22Rv1 (cell line): ENCODE measurements at regions not wholly inside any gene's neighbourhood (a gene's known extent, or its start where the extent isn't known, plus 50 kb on each side); places are given as distances from the start of the nearest gene placed in this dataset.

Source experiments
- H3K27ac ChIP-seq: fragments of 450-650 bp; 2 replicates; pipeline ENCODE4 v1.5.1; 2017
- ZFX ChIP-seq: fragments of 450-650 bp; IDR thresholded peaks from 2 replicates; pipeline ENCODE4 v1.6.1; 2017; ENCODE audit warnings: antibody characterized with exemption, borderline replicate concordance
- TF ChIP-seq, protein P1 (sequence below): fragments of 450-650 bp; IDR thresholded peaks from 2 replicates; pipeline ENCODE4 v1.5.1; 2017; ENCODE audit warnings: mild to moderate bottlenecking

DNA sequence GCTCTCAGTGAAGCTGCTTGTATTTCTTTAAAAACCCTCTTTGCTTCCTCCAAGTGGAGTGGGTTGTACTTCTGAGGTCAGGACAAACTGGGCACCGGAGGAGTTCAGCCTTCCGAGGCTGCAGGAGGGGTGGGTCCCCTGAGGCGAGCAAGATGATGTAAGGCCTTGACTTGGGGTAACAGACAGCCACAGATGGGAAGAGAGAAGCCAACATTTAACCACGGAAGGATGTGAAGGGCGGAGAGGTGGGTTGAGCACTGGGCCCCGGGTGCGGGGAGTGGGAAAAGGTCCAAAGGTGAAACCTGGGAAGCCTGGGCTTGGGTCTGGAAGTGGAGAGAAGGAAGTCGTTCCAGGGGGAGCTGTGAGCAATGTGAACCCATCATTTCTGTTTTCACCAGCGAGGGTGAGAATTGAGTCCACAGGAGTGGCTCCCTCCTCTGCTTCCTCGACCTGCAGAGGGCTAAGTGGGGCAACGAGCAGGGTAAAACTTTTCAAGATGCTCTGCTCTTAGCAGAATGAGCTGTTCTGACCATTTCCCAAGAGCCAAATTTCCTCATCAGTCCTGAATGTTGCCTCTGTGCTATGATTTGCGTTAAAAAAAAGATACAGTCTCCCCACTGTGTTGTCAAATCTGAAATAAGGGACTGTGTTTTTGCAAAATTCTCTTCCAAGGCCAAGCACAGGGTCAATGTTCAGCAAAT is 137.7 kb upstream of the CRHR1 start:
- H3K27ac ChIP-seq: no peak overlapping the region
- TF ChIP-seq ZFX: no peak
- TF ChIP-seq, protein P1, sequence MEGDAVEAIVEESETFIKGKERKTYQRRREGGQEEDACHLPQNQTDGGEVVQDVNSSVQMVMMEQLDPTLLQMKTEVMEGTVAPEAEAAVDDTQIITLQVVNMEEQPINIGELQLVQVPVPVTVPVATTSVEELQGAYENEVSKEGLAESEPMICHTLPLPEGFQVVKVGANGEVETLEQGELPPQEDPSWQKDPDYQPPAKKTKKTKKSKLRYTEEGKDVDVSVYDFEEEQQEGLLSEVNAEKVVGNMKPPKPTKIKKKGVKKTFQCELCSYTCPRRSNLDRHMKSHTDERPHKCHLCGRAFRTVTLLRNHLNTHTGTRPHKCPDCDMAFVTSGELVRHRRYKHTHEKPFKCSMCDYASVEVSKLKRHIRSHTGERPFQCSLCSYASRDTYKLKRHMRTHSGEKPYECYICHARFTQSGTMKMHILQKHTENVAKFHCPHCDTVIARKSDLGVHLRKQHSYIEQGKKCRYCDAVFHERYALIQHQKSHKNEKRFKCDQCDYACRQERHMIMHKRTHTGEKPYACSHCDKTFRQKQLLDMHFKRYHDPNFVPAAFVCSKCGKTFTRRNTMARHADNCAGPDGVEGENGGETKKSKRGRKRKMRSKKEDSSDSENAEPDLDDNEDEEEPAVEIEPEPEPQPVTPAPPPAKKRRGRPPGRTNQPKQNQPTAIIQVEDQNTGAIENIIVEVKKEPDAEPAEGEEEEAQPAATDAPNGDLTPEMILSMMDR: no peak

DNA sequence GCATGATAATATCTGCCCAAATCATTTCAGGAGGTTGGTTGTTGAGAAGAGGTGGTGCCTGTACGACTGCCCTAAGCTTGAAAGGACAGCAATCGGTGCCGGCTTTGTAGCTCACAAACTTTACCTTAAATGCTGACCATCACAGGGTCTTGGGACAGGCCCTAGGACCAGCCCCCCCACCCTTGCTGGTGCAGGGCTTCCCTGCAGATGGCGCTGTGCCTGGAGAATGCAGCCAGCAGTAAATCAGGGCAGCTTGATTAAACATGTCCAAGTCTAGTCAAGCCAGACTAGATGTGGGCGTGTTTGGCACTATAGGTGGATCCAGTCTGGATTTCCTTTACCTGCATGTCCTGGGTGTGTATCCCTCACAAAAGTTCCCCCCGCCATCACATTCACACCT is 135.5 kb upstream of the CRHR1 start:
- H3K27ac ChIP-seq: no peak overlapping the region
- TF ChIP-seq, protein P1: peak; percentile 20; the same call in 1 of the 2 replicates
- no peak for TF ChIP-seq ZFX

DNA sequence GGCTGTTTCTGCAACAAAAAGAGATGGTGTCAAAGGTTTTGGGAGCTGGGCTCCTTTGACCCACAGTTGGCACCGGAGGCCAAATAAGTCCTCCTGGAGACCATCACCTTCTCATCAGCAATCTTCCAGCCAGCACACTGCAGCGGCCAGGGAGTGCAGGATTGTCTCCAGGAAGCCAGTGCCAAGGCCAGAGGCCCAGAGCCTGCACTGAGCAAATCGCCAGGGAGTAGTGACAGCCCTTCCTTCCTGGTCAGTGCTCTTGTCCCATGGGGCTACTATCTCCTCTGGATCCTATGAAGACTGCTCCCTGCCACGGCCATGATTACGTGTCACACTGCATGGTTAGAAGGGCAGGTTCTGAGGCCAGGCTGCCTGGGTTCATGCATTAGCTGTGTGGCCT is 134.3 kb upstream of the CRHR1 start:
- TF ChIP-seq, protein P1: no peak
- TF ChIP-seq ZFX: no peak
- no peak overlapping the region for H3K27ac ChIP-seq

DNA sequence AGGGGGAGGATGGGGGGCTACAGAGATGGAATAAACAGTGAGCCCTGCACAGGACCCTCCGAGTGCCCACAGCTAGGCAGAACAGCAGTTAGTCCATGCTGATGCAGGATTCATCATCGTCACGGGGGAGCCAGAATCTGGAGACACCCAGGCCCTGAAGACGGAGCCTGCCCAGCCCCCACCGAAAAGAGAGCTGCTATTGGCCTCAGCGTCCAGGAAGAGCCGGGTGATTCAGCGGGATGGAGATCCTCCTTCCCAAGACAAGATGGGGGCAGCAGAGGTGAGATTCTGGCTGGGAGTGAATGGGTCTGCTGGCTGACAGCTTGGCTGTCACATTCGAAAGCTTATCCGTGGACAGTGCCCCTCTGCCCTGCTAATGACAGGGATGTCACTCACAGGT is 133.6 kb upstream of the CRHR1 start:
- no peak for TF ChIP-seq ZFX
- TF ChIP-seq, protein P1: no peak
- no peak overlapping the region for H3K27ac ChIP-seq

DNA sequence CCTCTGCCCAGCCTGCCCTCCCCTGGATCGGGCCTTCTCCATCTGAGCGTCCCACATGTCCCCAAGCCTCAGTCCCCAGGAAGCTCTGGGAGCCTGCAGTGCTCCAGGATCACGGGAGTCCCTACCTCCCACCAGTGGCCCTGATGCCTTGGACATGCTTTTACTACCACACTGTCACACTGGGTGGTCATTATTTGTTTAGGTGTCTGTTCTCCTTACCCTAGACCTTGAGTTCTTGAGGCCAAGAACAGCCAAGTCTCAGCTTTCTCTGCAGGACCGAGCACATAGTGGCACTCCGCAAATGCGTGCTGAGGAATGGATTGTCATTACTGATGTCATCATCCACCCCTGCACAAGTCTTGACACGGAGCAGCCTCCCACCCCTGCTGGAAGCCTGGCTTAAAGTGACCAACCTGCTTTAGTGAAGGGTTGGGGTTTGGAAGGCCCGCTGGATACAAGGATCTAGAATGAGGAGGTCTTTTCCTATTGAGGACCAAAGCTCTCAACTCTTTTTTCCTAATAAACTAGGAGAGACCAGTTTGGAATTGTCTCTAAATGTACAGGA is 132.9 kb upstream of the CRHR1 start:
- no peak overlapping the region for H3K27ac ChIP-seq
- TF ChIP-seq ZFX: no peak
- TF ChIP-seq, protein P1: no peak

DNA sequence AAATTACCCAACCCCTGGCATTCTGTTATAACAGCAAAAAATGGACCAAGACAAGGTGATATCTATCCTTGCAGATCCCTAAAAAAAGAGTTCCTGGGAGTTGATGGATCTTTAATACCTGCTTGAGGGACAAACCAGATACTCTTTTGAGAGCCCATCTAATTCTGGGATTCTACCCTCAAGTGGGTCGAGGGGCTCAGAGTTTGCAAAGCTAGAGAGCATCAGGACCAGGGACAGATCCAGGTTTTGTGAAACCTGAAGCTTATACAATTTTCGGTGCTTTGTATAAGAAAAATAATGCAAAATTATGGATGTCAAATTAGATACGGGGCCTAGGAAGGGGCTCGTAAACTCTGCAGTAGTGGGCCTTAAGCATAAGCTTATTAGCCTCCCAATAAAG is 130.5 kb upstream of the CRHR1 start:
- no peak overlapping the region for H3K27ac ChIP-seq
- TF ChIP-seq, protein P1: no peak
- TF ChIP-seq ZFX: no peak

DNA sequence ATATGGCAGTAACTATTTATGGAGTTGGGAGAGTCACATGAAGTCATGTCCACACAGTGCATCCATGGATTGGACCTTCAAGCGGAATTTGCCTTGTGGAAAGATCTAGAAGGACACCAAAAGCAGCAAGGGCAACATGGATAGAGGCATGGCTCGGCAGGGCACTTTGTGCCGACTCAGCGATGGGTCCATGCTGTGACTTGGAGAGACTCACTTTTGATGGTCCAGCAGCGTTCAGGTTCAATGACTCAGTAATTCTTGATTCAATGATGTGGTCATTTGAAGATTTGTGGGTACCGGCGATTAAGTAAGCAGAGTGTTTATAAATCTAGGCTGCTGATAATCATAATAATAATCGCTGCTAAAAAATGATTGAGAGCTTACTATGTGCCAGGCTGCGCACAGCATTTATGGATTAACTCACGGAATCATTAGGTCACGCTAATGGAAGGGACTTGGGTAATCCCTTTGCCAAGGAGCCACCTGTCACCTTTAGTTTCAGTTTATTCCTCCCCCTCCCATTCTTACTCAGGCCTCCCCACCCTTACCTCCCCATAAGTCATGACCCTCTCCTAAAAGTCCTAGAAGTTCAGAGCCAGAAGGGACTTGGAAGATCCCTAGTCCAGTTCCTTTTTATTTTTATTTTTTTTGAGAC is 127.5 kb upstream of the CRHR1 start:
- TF ChIP-seq, protein P1: no peak
- no peak for TF ChIP-seq ZFX

More for the DNA sequence above, 127.5 kb upstream of the CRHR1 start:
- no peak overlapping the region for H3K27ac ChIP-seq
